B cell (primary cell): ENCODE measurements at regions not wholly inside any gene's neighbourhood (a gene's known extent, or its start where the extent isn't known, plus 50 kb on each side); places are given as distances from the start of the nearest gene placed in this dataset.

ENCODE experiments used
- ATAC-seq: fragments of 200-7000 bp; cut with Tn5 transposase; one replicate; pipeline ENCODE4 v1.10.0; 2021; ENCODE audit warnings: low read depth, mild to moderate bottlenecking, moderate number of reproducible peaks, moderate library complexity
- CTCF ChIA-PET: fragments of 350-600 bp; sonication (Branson Sonifier 250); formaldehyde crosslinking; loops from one replicate; lab custom pipeline; 2021; ENCODE audit warnings: antibody characterized with exemption, inconsistent platforms; lab: Charles Lee
- POLR2A ChIA-PET: fragments of 350-600 bp; sonication (Branson Sonifier 250); formaldehyde crosslinking; loops from one replicate; lab custom pipeline; 2021; ENCODE audit warnings: antibody characterized with exemption; lab: Charles Lee
- DNase-seq: peaks from one replicate; pipeline ENCODE4 v3.0.0; 2013
- H2AFZ ChIP-seq: 2 replicates; pipeline ENCODE4 v1.6.1; 2012; ENCODE audit warnings: mild to moderate bottlenecking, low read depth, low read length; ENCODE audit not compliant: insufficient read depth, poor library complexity, severe bottlenecking
- H3K27ac ChIP-seq, 2 donors: 1 replicate in 1 of 2; 2 replicates in 1 of 2; pipeline ENCODE4 v1.5.1; 2012 to 2013; ENCODE audit warnings: low read length in 2 of 2, mild to moderate bottlenecking in 2 of 2, moderate library complexity in 1 of 2
- H3K27me3 ChIP-seq, 4 experiments: fragments of 200-600 bp in 1 of 4; sonication (generic) in 1 of 4; replicated peaks in 1 of 4; 1 replicate in 2 of 4; 2 replicates in 2 of 4; pipeline versions ENCODE4 v1.6.1 to v1.7.0; 2013 to 2016; ENCODE audit warnings: low read length in 3 of 4, mild to moderate bottlenecking in 2 of 4, mixed read lengths in 1 of 4, moderate library complexity in 1 of 4; ENCODE audit not compliant: insufficient read depth in 4 of 4, control insufficient read depth in 3 of 4; ENCODE audit errors: control extremely low read depth in 1 of 4
- H3K36me3 ChIP-seq, 2 experiments: replicated peaks in 1 of 2; 1 replicate in 1 of 2; 2 replicates in 1 of 2; pipeline versions ENCODE4 v1.6.1 to v1.7.1; 2013; ENCODE audit warnings: low read length in 1 of 2; ENCODE audit not compliant: insufficient read depth in 2 of 2, control insufficient read depth in 1 of 2; ENCODE audit errors: control extremely low read depth in 1 of 2, extremely low read depth in 1 of 2
- H3K4me1 ChIP-seq, 2 donors: fragments of 200-600 bp in 1 of 2; sonication (generic) in 1 of 2; 1 replicate in 1 of 2; 2 replicates in 1 of 2; pipeline versions ENCODE4 v1.5.1 to v1.6.1; 2013 to 2017; ENCODE audit warnings: low read length in 2 of 2; ENCODE audit not compliant: control insufficient read depth in 2 of 2, insufficient read depth in 2 of 2
- H3K4me2 ChIP-seq: replicated peaks from 2 replicates; pipeline ENCODE3; 2012; ENCODE audit warnings: mild to moderate bottlenecking, low read depth, low read length; ENCODE audit not compliant: poor library complexity, severe bottlenecking
- H3K4me3 ChIP-seq, 5 experiments: fragments of 200-600 bp in 1 of 5; sonication (generic) in 1 of 5; 1 replicate in 3 of 5; 2 replicates in 2 of 5; pipeline versions ENCODE4 v1.5.1 to v1.7.0; 2011 to 2016; ENCODE audit warnings: low read length in 4 of 5, mild to moderate bottlenecking in 4 of 5, low read depth in 2 of 5, control low read depth in 1 of 5, moderate library complexity in 1 of 5; ENCODE audit not compliant: insufficient read depth in 1 of 5; ENCODE audit errors: control extremely low read depth in 1 of 5, extremely low read depth in 1 of 5
- H3K79me2 ChIP-seq: fragments of 200-600 bp; sonication (generic); one replicate; pipeline ENCODE4 v1.6.0; 2016; ENCODE audit warnings: low read length; ENCODE audit not compliant: control insufficient read depth, insufficient read depth
- H3K9ac ChIP-seq: fragments of 200-600 bp; sonication (generic); 2 replicates; pipeline ENCODE4 v1.6.1; 2017; ENCODE audit warnings: mild to moderate bottlenecking, low read length, moderate library complexity
- H3K9me3 ChIP-seq, 3 donors: one replicate each; pipeline versions ENCODE4 v1.6.1 to v1.7.1; 2013; ENCODE audit warnings: low read length in 2 of 3; ENCODE audit not compliant: control insufficient read depth in 2 of 3, insufficient read depth in 1 of 3; ENCODE audit errors: control extremely low read depth in 1 of 3
- H4K20me1 ChIP-seq: 2 replicates; pipeline ENCODE4 v1.6.0; 2012; ENCODE audit warnings: mild to moderate bottlenecking, low read length; ENCODE audit not compliant: insufficient read depth, control insufficient read depth, poor library complexity, severe bottlenecking
- H3K27ac Mint-ChIP-seq: one replicate; pipeline ENCODE4 v1.8.0; 2021; ENCODE audit warnings: mixed read lengths
- H3K27me3 Mint-ChIP-seq: one replicate; pipeline ENCODE4 v1.8.0; 2021; ENCODE audit warnings: mixed read lengths
- H3K4me1 Mint-ChIP-seq: one replicate; pipeline ENCODE4 v1.8.0; 2021; ENCODE audit warnings: mixed read lengths
- H3K4me3 Mint-ChIP-seq: one replicate; pipeline ENCODE4 v1.8.0; 2021; ENCODE audit warnings: mixed read lengths
- H3K9me3 Mint-ChIP-seq: one replicate; pipeline ENCODE4 v1.8.0; 2022; ENCODE audit warnings: mixed read lengths; ENCODE audit not compliant: insufficient read depth
- EZH2 ChIP-seq: IDR thresholded peaks from 2 replicates; pipeline ENCODE4 v1.6.1; 2012; ENCODE audit warnings: borderline replicate concordance, low read depth, mild to moderate bottlenecking, moderate library complexity, low read length; ENCODE audit not compliant: insufficient read depth, poor library complexity, severe bottlenecking
- WGBS: methylation state at CpG from one replicate; pipeline ENCODE4 v1.1.5; 2013; ENCODE audit warnings: missing lambda C conversion rate; ENCODE audit not compliant: insufficient coverage; 5-methylcytosine and 5-hydroxymethylcytosine counted together
- intact Hi-C: fragments of 100-400 bp; cut with micrococcal nuclease; formaldehyde crosslinking; loops from one replicate; pipeline ENCODE4 v1.10.0; 2022
- TF ChIP-seq, protein P1 (sequence below): fragments of 200-600 bp; IDR thresholded peaks from one replicate; pipeline ENCODE4 v1.8.0; 2022; ENCODE audit warnings: antibody characterized with exemption, mild to moderate bottlenecking

DNA sequence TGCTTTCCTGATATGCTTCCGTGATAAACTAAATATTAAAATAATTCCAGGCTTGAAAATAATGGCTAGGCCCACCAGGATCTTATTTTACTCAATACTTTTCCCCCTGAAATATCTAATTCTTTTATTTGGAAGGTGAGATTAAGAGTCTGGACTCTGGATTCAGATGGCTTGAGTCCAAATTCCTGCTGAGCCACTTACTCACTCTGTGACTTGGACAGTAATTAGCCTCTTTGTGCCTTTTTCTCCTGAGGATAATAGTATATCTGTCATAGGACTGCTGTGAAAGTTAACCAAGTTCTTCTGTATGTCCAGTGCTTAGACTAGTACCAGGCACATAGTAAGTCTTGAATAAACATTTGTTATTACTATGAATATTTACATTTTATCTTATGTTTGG, 127.3 kb upstream of the ERBB4 start:
- H3K79me2 ChIP-seq = no peaks in the 10 kb centered on the region
- ChIA-PET CTCF (no interaction called here), POLR2A (no interaction called here)
- no peak overlapping the region for H3K4me2 ChIP-seq
- no peaks in the 10 kb centered on the region for H4K20me1 ChIP-seq
- TF ChIP-seq EZH2 = no peak
- TF ChIP-seq, protein P1, sequence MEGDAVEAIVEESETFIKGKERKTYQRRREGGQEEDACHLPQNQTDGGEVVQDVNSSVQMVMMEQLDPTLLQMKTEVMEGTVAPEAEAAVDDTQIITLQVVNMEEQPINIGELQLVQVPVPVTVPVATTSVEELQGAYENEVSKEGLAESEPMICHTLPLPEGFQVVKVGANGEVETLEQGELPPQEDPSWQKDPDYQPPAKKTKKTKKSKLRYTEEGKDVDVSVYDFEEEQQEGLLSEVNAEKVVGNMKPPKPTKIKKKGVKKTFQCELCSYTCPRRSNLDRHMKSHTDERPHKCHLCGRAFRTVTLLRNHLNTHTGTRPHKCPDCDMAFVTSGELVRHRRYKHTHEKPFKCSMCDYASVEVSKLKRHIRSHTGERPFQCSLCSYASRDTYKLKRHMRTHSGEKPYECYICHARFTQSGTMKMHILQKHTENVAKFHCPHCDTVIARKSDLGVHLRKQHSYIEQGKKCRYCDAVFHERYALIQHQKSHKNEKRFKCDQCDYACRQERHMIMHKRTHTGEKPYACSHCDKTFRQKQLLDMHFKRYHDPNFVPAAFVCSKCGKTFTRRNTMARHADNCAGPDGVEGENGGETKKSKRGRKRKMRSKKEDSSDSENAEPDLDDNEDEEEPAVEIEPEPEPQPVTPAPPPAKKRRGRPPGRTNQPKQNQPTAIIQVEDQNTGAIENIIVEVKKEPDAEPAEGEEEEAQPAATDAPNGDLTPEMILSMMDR = no peak
- no peak overlapping the region for H3K4me3 ChIP-seq
- Mint-ChIP-seq H3K27ac (no peak overlapping the region), H3K9me3 (no peaks in the 10 kb centered on the region), H3K27me3 (peaks cover 3% of the 10 kb centered on the region), H3K4me1 (no peaks in the 10 kb centered on the region), H3K4me3 (no peak overlapping the region)
- intact Hi-C loops = no loop called here
- H3K9me3 ChIP-seq = no peaks in the 10 kb centered on the region
- H3K4me1 ChIP-seq = no peaks in the 10 kb centered on the region
- H3K9ac ChIP-seq = no peak overlapping the region
- ATAC-seq (no peak), DNase-seq (no peak)
- no peak overlapping the region for H3K27ac ChIP-seq
- no peaks in the 10 kb centered on the region for H3K27me3 ChIP-seq
- no CpG with 5 or more reads among the region's 1 CpG for WGBS
- H3K36me3 ChIP-seq = no peaks in the 10 kb centered on the region
- H2AFZ ChIP-seq = no peak overlapping the region

DNA sequence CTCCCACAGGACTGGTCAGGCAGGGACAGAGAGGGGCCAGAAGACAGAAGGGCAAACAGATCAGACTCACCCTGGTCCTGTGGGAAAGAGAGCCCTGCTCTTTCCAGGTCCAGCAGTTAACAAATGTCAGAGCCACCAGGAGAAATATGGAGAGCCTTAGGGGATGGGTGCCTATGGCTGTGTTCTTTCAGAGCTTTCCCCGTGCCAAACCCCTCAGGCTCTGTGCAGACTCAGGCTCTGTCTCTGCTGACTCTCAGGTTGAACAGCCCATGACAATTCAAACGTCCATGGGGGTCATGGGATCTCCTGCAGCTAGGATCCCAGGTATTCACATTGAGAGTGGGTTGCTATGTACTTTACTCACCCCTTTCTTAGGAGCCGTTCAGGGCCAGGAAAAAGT, 120.8 kb upstream of the ERBB4 start:
- H3K4me2 ChIP-seq = no peak overlapping the region
- H3K27me3 Mint-ChIP-seq = peaks cover 21% of the 10 kb centered on the region
- CTCF ChIA-PET = no interaction called here
- H3K36me3 ChIP-seq = no peaks in the 10 kb centered on the region
- no peak for DNase-seq
- peaks cover 0 to 2% (median 0%) of the 10 kb centered on the region in 3 donors for H3K9me3 ChIP-seq
- no peak overlapping the region for H3K9ac ChIP-seq
- POLR2A ChIA-PET = no interaction called here
- ATAC-seq = no peak
- H3K79me2 ChIP-seq = no peaks in the 10 kb centered on the region
- H3K27me3 ChIP-seq = no peaks in the 10 kb centered on the region
- no peaks in the 10 kb centered on the region for H3K4me1 Mint-ChIP-seq
- no peak for TF ChIP-seq EZH2
- TF ChIP-seq, protein P1 = no peak
- WGBS = no CpG with 5 or more reads among the region's 3 CpGs
- no peak overlapping the region for H3K4me3 ChIP-seq
- no peak overlapping the region for H3K4me3 Mint-ChIP-seq
- no peak overlapping the region for H2AFZ ChIP-seq
- no peak overlapping the region for H3K27ac Mint-ChIP-seq
- H3K4me1 ChIP-seq = no peaks in the 10 kb centered on the region
- intact Hi-C loops = no loop called here
- H3K27ac ChIP-seq = no peak overlapping the region
- H3K9me3 Mint-ChIP-seq = no peaks in the 10 kb centered on the region
- no peaks in the 10 kb centered on the region for H4K20me1 ChIP-seq
